Loucy (cell line): ENCODE measurements at regions not wholly inside any gene's neighbourhood (a gene's known extent, or its start where the extent isn't known, plus 50 kb on each side); places are given as distances from the start of the nearest gene placed in this dataset.
"Not testable (repeated sequence)": the region's sequence is repeated elsewhere in the genome, so short reads cannot be mapped to it uniquely, and the experiment has no call there.

Source experiments
- H2AFZ ChIP-seq: fragments of 200-600 bp; sonication (generic); 2 replicates; pipeline ENCODE4 v1.6.0; 2016; ENCODE audit warnings: antibody characterized with exemption, mild to moderate bottlenecking, low read length, moderate library complexity
- H3F3A ChIP-seq: fragments of 200-600 bp; 2 replicates; pipeline ENCODE4 v1.6.0; 2016; ENCODE audit warnings: antibody characterized with exemption, low read depth, mild to moderate bottlenecking
- H3K27me3 ChIP-seq: fragments of 200-600 bp; sonication (generic); 2 replicates; pipeline ENCODE4 v1.6.1; 2014; ENCODE audit warnings: low read length, mild to moderate bottlenecking; ENCODE audit not compliant: insufficient read depth, poor library complexity, severe bottlenecking
- H3K36me3 ChIP-seq: fragments of 200-600 bp; sonication (generic); 2 replicates; pipeline ENCODE4 v1.6.1; 2016; ENCODE audit warnings: low read length; ENCODE audit not compliant: insufficient read depth
- H3K4me1 ChIP-seq: fragments of 200-600 bp; sonication (generic); 2 replicates; pipeline ENCODE4 v1.5.1; 2014; ENCODE audit warnings: low read length, mild to moderate bottlenecking; ENCODE audit not compliant: insufficient read depth, poor library complexity, severe bottlenecking
- H3K4me2 ChIP-seq: fragments of 200-600 bp; sonication (generic); 2 replicates; pipeline ENCODE4 v1.6.0; 2014; ENCODE audit warnings: antibody characterized with exemption, low read length, low read depth, mild to moderate bottlenecking; ENCODE audit not compliant: poor library complexity, severe bottlenecking
- H3K4me3 ChIP-seq: fragments of 200-600 bp; sonication (generic); 2 replicates; pipeline ENCODE4 v1.5.1; 2014; ENCODE audit warnings: low read length, mild to moderate bottlenecking, mixed read lengths; ENCODE audit not compliant: poor library complexity, severe bottlenecking
- H3K79me2 ChIP-seq: fragments of 200-600 bp; sonication (generic); 2 replicates; pipeline ENCODE4 v1.6.1; 2014; ENCODE audit warnings: low read length; ENCODE audit not compliant: insufficient read depth
- H3K9ac ChIP-seq: fragments of 200-600 bp; sonication (generic); 2 replicates; pipeline ENCODE4 v1.6.0; 2014; ENCODE audit warnings: mild to moderate bottlenecking, low read depth, low read length, moderate library complexity; ENCODE audit not compliant: poor library complexity, severe bottlenecking
- H3K9me2 ChIP-seq: fragments of 200-600 bp; sonication (generic); replicated peaks from 2 replicates; pipeline ENCODE4 v1.6.1; 2016; ENCODE audit warnings: low read depth, low read length, mixed read lengths
- H3K9me3 ChIP-seq: fragments of 200-600 bp; sonication (generic); 2 replicates; pipeline ENCODE4 v1.6.1; 2014; ENCODE audit warnings: mild to moderate bottlenecking, antibody characterized with exemption, low read length, low read depth; ENCODE audit not compliant: insufficient read depth
- H4K20me1 ChIP-seq: fragments of 200-600 bp; sonication (generic); 2 replicates; pipeline ENCODE4 v1.6.0; 2014; ENCODE audit warnings: antibody characterized with exemption, low read length, mild to moderate bottlenecking; ENCODE audit not compliant: insufficient read depth, poor library complexity, severe bottlenecking
- CTCF ChIP-seq: fragments of 200-600 bp; sonication (generic); conservative IDR thresholded peaks from 2 replicates; pipeline ENCODE4 v1.5.1; 2014; ENCODE audit warnings: mild to moderate bottlenecking, antibody characterized with exemption, low read length
- EZH2phosphoT487 ChIP-seq: fragments of 200-600 bp; IDR thresholded peaks from 2 replicates; pipeline ENCODE4 v1.6.1; 2018; ENCODE audit warnings: antibody characterized with exemption, mild to moderate bottlenecking, moderate library complexity, borderline replicate concordance

- Histone ChIP-seq H3K4me3 (no peak overlapping the region), H3K27me3 (no peaks in the 10 kb centered on the region), H3K9me3 (no peaks in the 10 kb centered on the region), H3K9me2 (no peaks in the 10 kb centered on the region), H2AFZ (no peak overlapping the region), H4K20me1 (no peaks in the 10 kb centered on the region), H3K4me1 (no peaks in the 10 kb centered on the region), H3K9ac (no peak overlapping the region), H3K4me2 (no peak overlapping the region), H3F3A (no peaks in the 10 kb centered on the region), H3K79me2 (no peaks in the 10 kb centered on the region), H3K36me3 (no peaks in the 10 kb centered on the region)
- TF ChIP-seq CTCF (no peak), EZH2phosphoT487 (no peak)
These were observed 504.5 kb downstream of the IRS1 start for GRCh38 chr2:226295123-226295522.

- not testable (repeated sequence) for H3K9ac ChIP-seq, H3K4me3 ChIP-seq, H3K79me2 ChIP-seq, H2AFZ ChIP-seq, H3K27me3 ChIP-seq, H3K9me2 ChIP-seq, H4K20me1 ChIP-seq, H3F3A ChIP-seq, H3K36me3 ChIP-seq, H3K4me1 ChIP-seq, H3K4me2 ChIP-seq, H3K9me3 ChIP-seq
These were observed 508.3 kb downstream of the IRS1 start for GRCh38 chr2:226291281-226291680.

- H3K9ac ChIP-seq, result no peak overlapping the region
- H3K79me2 ChIP-seq, result no peaks in the 10 kb centered on the region
- H4K20me1 ChIP-seq, result no peaks in the 10 kb centered on the region
- no peaks in the 10 kb centered on the region for H3F3A ChIP-seq
- no peak overlapping the region for H3K4me3 ChIP-seq
- H3K9me3 ChIP-seq, result no peaks in the 10 kb centered on the region
- no peaks in the 10 kb centered on the region for H3K36me3 ChIP-seq
- no peak overlapping the region for H2AFZ ChIP-seq
- TF ChIP-seq EZH2phosphoT487 (no peak), CTCF (no peak)
- no peak overlapping the region for H3K4me2 ChIP-seq
- H3K9me2 ChIP-seq, result no peaks in the 10 kb centered on the region
- no peaks in the 10 kb centered on the region for H3K27me3 ChIP-seq
- H3K4me1 ChIP-seq, result no peaks in the 10 kb centered on the region
These were observed 512.7 kb downstream of the IRS1 start for GRCh38 chr2:226286916-226287315.

GRCh38 chr2:226283796-226284195 is 515.8 kb downstream of the IRS1 start:
- H3F3A ChIP-seq, result no peaks in the 10 kb centered on the region
- H3K36me3 ChIP-seq, result no peaks in the 10 kb centered on the region
- no peak for TF ChIP-seq CTCF
- TF ChIP-seq EZH2phosphoT487, result no peak
- no peaks in the 10 kb centered on the region for H3K4me1 ChIP-seq
- H3K9me3 ChIP-seq, result no peaks in the 10 kb centered on the region
- H2AFZ ChIP-seq, result no peak overlapping the region
- H3K9me2 ChIP-seq, result no peaks in the 10 kb centered on the region
- no peaks in the 10 kb centered on the region for H3K79me2 ChIP-seq
- H3K4me2 ChIP-seq, result no peak overlapping the region
- H3K9ac ChIP-seq, result no peak overlapping the region
- H3K4me3 ChIP-seq, result no peak overlapping the region
- no peaks in the 10 kb centered on the region for H3K27me3 ChIP-seq
- no peaks in the 10 kb centered on the region for H4K20me1 ChIP-seq
